ENCODE measurements at regions not wholly inside any gene's neighbourhood (a gene's known extent, or its start where the extent isn't known, plus 50 kb on each side); places are given as distances from the start of the nearest gene placed in this dataset.

DNA sequence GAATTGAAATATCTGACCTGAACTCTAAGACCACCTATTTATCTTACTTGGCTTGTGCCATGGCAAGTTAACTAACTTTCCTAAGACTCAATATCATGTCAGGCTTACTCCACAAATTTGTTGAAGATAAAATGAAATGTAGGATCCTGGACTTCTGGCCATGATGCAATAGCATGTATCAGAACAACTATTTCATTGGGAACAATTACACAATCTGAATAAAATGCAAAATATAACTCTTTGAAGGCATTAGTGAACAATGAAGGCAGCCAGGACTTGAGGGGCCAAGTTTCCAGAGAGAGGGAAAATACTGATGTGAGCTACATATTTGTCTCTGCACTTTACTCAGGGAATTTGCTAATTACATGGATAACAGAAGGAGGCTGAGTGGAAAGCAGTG, 476.5 kb upstream of the ACVR2A start (continued):
- TF ChIP-seq ZNF175 (tag by site-specific recombination; IDR thresholded peaks at IDR 0.05), result no peak
- TF ChIP-seq, protein P1, sequence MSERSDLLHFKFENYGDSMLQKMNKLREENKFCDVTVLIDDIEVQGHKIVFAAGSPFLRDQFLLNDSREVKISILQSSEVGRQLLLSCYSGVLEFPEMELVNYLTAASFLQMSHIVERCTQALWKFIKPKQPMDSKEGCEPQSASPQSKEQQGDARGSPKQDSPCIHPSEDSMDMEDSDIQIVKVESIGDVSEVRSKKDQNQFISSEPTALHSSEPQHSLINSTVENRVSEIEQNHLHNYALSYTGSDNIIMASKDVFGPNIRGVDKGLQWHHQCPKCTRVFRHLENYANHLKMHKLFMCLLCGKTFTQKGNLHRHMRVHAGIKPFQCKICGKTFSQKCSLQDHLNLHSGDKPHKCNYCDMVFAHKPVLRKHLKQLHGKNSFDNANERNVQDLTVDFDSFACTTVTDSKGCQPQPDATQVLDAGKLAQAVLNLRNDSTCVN (tag by site-specific recombination; optimal IDR thresholded peaks at IDR 0.05), result no peak
- no peak for TF ChIP-seq ZNF660 (tag by site-specific recombination; IDR thresholded peaks at IDR 0.05)
- TF ChIP-seq ZNF623 (tag by site-specific recombination; IDR thresholded peaks at IDR 0.05), result no peak

DNA sequence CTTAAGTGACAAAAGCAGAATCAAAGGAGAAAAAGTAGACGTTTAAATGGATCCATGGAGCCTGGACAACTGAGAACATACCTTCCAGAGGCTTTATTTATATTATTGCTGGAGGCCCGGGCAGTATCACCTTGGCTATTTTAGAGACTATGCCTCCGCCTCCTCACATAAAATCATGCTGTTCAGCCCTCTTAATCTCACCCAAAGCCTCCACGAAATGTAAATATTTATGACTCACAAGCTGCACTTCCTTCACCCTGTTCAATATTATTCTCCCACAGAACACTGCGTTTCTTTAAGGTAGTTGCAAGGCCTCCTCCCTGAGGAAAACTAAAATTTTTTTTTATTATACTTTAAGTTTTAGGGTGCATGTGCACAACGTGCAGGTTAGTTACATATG, 478.6 kb upstream of the ACVR2A start:
- no peaks in the 10 kb centered on the region; the same call in 1 of the 2 replicates for H3K9me3 ChIP-seq (ENCODE audit: control insufficient read depth, insufficient read depth, low read depth, low read length)
- H3K4me1 ChIP-seq (ENCODE audit: control insufficient read depth, insufficient read depth, low read length), result no peaks in the 10 kb centered on the region
- no peak overlapping the region for H3K27ac ChIP-seq (ENCODE audit: extremely low read depth, low read depth, low read length)
- ChIA-PET CTCF (no interaction called here), POLR2A (no interaction called here)
- no peaks in the 10 kb centered on the region for H3K36me3 ChIP-seq (ENCODE audit: control insufficient read depth in 2 of 2, insufficient read depth in 1 of 2, low read length in 2 of 2)
- TF ChIP-seq, protein P2, sequence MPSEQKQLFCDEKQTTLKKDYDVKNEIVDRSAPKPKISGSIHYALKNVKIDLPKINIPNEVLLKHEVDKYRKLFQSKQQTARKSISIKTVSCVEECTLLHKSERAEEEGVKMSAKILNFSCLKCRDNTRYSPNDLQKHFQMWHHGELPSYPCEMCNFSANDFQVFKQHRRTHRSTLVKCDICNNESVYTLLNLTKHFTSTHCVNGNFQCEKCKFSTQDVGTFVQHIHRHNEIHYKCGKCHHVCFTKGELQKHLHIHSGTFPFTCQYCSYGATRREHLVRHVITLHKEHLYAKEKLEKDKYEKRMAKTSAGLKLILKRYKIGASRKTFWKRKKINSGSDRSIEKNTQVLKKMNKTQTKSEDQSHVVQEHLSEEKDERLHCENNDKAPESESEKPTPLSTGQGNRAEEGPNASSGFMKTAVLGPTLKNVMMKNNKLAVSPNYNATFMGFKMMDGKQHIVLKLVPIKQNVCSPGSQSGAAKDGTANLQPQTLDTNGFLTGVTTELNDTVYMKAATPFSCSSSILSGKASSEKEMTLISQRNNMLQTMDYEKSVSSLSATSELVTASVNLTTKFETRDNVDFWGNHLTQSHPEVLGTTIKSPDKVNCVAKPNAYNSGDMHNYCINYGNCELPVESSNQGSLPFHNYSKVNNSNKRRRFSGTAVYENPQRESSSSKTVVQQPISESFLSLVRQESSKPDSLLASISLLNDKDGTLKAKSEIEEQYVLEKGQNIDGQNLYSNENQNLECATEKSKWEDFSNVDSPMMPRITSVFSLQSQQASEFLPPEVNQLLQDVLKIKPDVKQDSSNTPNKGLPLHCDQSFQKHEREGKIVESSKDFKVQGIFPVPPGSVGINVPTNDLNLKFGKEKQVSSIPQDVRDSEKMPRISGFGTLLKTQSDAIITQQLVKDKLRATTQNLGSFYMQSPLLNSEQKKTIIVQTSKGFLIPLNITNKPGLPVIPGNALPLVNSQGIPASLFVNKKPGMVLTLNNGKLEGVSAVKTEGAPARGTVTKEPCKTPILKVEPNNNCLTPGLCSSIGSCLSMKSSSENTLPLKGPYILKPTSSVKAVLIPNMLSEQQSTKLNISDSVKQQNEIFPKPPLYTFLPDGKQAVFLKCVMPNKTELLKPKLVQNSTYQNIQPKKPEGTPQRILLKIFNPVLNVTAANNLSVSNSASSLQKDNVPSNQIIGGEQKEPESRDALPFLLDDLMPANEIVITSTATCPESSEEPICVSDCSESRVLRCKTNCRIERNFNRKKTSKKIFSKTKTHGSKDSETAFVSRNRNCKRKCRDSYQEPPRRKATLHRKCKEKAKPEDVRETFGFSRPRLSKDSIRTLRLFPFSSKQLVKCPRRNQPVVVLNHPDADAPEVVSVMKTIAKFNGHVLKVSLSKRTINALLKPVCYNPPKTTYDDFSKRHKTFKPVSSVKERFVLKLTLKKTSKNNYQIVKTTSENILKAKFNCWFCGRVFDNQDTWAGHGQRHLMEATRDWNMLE (tag by site-specific recombination; conservative IDR thresholded peaks at IDR 0.05; ENCODE audit: low read depth), result no peak
- TF ChIP-seq ZSCAN23 (tag by site-specific recombination; IDR thresholded peaks at IDR 0.05) (no peak), ZNF223 (tag by site-specific recombination; IDR thresholded peaks at IDR 0.05) (no peak), BCL11A (tag by site-specific recombination; IDR thresholded peaks at IDR 0.05; ENCODE audit: low read depth) (no peak), ZNF335 (tag by site-specific recombination; conservative IDR thresholded peaks at IDR 0.05) (no peak), ZNF239 (tag by site-specific recombination; IDR thresholded peaks at IDR 0.05) (no peak), ZNF791 (tag by site-specific recombination; IDR thresholded peaks at IDR 0.05) (no peak), ZNF654 (tag by site-specific recombination; IDR thresholded peaks at IDR 0.05; ENCODE audit: low read depth) (no peak), ZNF560 (tag by site-specific recombination; IDR thresholded peaks at IDR 0.05; ENCODE audit: borderline replicate concordance) (no peak), KLF7 (tag by site-specific recombination; IDR thresholded peaks at IDR 0.05; ENCODE audit: borderline replicate concordance) (no peak), ZNF175 (tag by site-specific recombination; IDR thresholded peaks at IDR 0.05) (no peak), ZNF610 (tag by site-specific recombination; IDR thresholded peaks at IDR 0.05; ENCODE audit: borderline replicate concordance) (no peak), ZNF658 (tag by site-specific recombination; IDR thresholded peaks at IDR 0.05) (no peak)
- TF ChIP-seq, protein P3, sequence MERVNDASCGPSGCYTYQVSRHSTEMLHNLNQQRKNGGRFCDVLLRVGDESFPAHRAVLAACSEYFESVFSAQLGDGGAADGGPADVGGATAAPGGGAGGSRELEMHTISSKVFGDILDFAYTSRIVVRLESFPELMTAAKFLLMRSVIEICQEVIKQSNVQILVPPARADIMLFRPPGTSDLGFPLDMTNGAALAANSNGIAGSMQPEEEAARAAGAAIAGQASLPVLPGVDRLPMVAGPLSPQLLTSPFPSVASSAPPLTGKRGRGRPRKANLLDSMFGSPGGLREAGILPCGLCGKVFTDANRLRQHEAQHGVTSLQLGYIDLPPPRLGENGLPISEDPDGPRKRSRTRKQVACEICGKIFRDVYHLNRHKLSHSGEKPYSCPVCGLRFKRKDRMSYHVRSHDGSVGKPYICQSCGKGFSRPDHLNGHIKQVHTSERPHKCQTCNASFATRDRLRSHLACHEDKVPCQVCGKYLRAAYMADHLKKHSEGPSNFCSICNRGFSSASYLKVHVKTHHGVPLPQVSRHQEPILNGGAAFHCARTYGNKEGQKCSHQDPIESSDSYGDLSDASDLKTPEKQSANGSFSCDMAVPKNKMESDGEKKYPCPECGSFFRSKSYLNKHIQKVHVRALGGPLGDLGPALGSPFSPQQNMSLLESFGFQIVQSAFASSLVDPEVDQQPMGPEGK (tag by site-specific recombination; IDR thresholded peaks at IDR 0.05), result no peak
- TF ChIP-seq, protein P4, sequence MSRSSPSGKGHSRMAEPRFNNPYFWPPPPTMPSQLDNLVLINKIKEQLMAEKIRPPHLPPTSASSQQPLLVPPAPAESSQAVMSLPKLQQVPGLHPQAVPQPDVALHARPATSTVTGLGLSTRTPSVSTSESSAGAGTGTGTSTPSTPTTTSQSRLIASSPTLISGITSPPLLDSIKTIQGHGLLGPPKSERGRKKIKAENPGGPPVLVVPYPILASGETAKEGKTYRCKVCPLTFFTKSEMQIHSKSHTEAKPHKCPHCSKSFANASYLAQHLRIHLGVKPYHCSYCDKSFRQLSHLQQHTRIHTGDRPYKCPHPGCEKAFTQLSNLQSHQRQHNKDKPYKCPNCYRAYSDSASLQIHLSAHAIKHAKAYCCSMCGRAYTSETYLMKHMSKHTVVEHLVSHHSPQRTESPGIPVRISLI (tag by site-specific recombination; IDR thresholded peaks at IDR 0.05), result no peak
- TF ChIP-seq, protein P5, sequence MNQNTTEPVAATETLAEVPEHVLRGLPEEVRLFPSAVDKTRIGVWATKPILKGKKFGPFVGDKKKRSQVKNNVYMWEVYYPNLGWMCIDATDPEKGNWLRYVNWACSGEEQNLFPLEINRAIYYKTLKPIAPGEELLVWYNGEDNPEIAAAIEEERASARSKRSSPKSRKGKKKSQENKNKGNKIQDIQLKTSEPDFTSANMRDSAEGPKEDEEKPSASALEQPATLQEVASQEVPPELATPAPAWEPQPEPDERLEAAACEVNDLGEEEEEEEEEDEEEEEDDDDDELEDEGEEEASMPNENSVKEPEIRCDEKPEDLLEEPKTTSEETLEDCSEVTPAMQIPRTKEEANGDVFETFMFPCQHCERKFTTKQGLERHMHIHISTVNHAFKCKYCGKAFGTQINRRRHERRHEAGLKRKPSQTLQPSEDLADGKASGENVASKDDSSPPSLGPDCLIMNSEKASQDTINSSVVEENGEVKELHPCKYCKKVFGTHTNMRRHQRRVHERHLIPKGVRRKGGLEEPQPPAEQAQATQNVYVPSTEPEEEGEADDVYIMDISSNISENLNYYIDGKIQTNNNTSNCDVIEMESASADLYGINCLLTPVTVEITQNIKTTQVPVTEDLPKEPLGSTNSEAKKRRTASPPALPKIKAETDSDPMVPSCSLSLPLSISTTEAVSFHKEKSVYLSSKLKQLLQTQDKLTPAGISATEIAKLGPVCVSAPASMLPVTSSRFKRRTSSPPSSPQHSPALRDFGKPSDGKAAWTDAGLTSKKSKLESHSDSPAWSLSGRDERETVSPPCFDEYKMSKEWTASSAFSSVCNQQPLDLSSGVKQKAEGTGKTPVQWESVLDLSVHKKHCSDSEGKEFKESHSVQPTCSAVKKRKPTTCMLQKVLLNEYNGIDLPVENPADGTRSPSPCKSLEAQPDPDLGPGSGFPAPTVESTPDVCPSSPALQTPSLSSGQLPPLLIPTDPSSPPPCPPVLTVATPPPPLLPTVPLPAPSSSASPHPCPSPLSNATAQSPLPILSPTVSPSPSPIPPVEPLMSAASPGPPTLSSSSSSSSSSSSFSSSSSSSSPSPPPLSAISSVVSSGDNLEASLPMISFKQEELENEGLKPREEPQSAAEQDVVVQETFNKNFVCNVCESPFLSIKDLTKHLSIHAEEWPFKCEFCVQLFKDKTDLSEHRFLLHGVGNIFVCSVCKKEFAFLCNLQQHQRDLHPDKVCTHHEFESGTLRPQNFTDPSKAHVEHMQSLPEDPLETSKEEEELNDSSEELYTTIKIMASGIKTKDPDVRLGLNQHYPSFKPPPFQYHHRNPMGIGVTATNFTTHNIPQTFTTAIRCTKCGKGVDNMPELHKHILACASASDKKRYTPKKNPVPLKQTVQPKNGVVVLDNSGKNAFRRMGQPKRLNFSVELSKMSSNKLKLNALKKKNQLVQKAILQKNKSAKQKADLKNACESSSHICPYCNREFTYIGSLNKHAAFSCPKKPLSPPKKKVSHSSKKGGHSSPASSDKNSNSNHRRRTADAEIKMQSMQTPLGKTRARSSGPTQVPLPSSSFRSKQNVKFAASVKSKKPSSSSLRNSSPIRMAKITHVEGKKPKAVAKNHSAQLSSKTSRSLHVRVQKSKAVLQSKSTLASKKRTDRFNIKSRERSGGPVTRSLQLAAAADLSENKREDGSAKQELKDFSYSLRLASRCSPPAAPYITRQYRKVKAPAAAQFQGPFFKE (tag by site-specific recombination; IDR thresholded peaks at IDR 0.05; ENCODE audit: borderline replicate concordance), result no peak
- no peak overlapping the region for H3K4me3 ChIP-seq (ENCODE audit: low read depth, low read length)

Measured in HEK293 (cell line).